ENCODE measurements at regions not wholly inside any gene's neighbourhood (a gene's known extent, or its start where the extent isn't known, plus 50 kb on each side); places are given as distances from the start of the nearest gene placed in this dataset.

DNA sequence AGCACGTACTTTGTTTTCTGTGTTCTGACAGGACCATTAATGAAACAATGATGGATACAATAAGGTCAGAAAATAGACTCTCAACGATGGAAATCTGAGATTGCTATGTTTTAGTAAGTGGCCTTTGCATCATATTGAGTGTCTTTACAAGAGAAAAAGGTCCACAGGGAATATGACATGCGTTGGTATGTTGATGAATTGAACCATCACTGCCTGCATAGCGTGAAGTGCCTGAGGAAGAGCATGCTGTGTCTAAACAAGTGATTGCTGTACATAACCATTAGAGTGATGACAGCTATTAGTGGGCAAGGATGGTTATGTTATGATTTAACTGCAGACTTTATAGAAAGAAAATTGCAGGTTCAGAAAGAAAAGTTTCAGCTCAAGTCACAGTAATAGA lies 623.2 kb downstream of the SLITRK5 start:
- TF ChIP-seq CTCF (conservative IDR thresholded peaks at IDR 0.05; ENCODE audit: low read depth, low read length) (no peak), EZH2 (IDR thresholded peaks at IDR 0.05; ENCODE audit: borderline replicate concordance, low read depth, low read length, poor library complexity, severe bottlenecking) (no peak)

All from A673 (cell line).